ENCODE measurements at regions not wholly inside any gene's neighbourhood (a gene's known extent, or its start where the extent isn't known, plus 50 kb on each side); places are given as distances from the start of the nearest gene placed in this dataset.

DNA sequence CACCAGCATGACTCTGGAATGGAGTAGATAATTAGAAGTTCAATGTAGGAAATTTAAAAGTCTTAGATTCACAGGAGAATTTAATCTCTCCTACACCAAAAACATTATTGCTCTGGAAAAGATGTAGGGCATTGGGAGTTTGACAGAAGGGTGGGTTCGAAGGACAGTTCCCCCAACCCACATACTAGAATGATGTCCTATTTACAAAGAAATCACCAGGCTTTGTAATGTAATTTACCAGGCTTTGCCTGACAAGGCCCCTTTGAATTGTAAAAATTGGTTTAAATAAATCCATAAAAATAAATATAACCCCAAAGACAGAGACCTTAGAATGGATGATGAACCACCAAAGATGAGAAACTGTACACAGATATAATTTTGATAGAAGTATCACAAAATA, 399.2 kb upstream of the GRID2 start:
- H3K36me3 ChIP-seq (ENCODE audit: low read depth), result no peaks in the 10 kb centered on the region
- CTCF ChIA-PET, result no interaction called here
- intact Hi-C loops (cut with micrococcal nuclease; ENCODE audit: unreplicated experiment), result no loop called here

DNA sequence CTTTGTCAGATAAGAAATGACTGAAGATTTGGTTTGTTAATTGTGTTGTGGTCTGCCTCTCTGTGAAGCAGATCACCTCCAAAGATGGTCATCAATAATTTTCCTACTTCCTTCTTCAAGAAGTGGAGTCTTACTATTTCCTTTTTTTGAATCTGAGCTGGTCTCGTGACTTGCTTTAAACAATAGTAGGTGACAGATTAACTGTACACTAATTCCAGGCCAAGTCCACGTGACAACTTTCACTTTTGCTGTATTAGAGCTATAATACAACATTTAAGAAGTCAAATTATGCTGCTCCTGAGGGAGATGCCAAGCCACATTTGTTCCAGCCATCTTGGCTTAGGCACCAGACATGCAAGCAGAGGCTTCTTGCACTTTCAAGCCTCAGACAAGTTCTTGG, 393.8 kb upstream of the GRID2 start:
- no peaks in the 10 kb centered on the region for H3K9me2 ChIP-seq (ENCODE audit: insufficient read depth)
- no peaks in the 10 kb centered on the region for H3K4me1 ChIP-seq (replicated peaks; ENCODE audit: insufficient read depth)
- CTCF ChIA-PET, result no interaction called here
- H3K36me3 ChIP-seq (ENCODE audit: low read depth), result no peaks in the 10 kb centered on the region
- no TSS peak for BruUV-seq (replicated peaks)
- no peak overlapping the region for H3K4me2 ChIP-seq
- no peak for TF ChIP-seq EZH2 (IDR thresholded peaks at IDR 0.05; ENCODE audit: low read depth)
- TF ChIP-seq, protein P1, sequence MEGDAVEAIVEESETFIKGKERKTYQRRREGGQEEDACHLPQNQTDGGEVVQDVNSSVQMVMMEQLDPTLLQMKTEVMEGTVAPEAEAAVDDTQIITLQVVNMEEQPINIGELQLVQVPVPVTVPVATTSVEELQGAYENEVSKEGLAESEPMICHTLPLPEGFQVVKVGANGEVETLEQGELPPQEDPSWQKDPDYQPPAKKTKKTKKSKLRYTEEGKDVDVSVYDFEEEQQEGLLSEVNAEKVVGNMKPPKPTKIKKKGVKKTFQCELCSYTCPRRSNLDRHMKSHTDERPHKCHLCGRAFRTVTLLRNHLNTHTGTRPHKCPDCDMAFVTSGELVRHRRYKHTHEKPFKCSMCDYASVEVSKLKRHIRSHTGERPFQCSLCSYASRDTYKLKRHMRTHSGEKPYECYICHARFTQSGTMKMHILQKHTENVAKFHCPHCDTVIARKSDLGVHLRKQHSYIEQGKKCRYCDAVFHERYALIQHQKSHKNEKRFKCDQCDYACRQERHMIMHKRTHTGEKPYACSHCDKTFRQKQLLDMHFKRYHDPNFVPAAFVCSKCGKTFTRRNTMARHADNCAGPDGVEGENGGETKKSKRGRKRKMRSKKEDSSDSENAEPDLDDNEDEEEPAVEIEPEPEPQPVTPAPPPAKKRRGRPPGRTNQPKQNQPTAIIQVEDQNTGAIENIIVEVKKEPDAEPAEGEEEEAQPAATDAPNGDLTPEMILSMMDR (conservative IDR thresholded peaks at IDR 0.05), result no peak
- H3K79me2 ChIP-seq (ENCODE audit: low read depth), result no peaks in the 10 kb centered on the region
- DNase-seq, result no peak
- no peaks in the 10 kb centered on the region for H3K9me3 ChIP-seq (ENCODE audit: insufficient read depth, low read depth)
- H3K27ac ChIP-seq, result no peak overlapping the region
- intact Hi-C loops (cut with micrococcal nuclease; ENCODE audit: unreplicated experiment), result no loop called here
- no peaks in the 10 kb centered on the region for H3F3A ChIP-seq (ENCODE audit: insufficient read depth, low read depth)
- no peaks in the 10 kb centered on the region for H4K20me1 ChIP-seq (ENCODE audit: insufficient read depth)
- H3K4me3 ChIP-seq, result no peak overlapping the region
- H2AFZ ChIP-seq, result no peak overlapping the region
- no peaks in the 10 kb centered on the region for H3K27me3 ChIP-seq (ENCODE audit: insufficient read depth, low read depth)
- POLR2A ChIA-PET (ENCODE audit: unreplicated experiment), result no interaction called here

More for the DNA sequence above, 399.2 kb upstream of the GRID2 start:
- H2AFZ ChIP-seq, result no peak overlapping the region
- DNase-seq, result no peak
- no peaks in the 10 kb centered on the region for H4K20me1 ChIP-seq (ENCODE audit: insufficient read depth)
- H3K27ac ChIP-seq, result no peak overlapping the region
- POLR2A ChIA-PET (ENCODE audit: unreplicated experiment), result no interaction called here
- no peak overlapping the region for H3K4me2 ChIP-seq
- H3F3A ChIP-seq (ENCODE audit: insufficient read depth, low read depth), result no peaks in the 10 kb centered on the region
- H3K4me1 ChIP-seq (replicated peaks; ENCODE audit: insufficient read depth), result no peaks in the 10 kb centered on the region
- no TSS peak for BruUV-seq (replicated peaks)
- no peak overlapping the region for H3K4me3 ChIP-seq
- no peaks in the 10 kb centered on the region for H3K9me2 ChIP-seq (ENCODE audit: insufficient read depth)
- no peaks in the 10 kb centered on the region for H3K9me3 ChIP-seq (ENCODE audit: insufficient read depth, low read depth)
- no peaks in the 10 kb centered on the region for H3K27me3 ChIP-seq (ENCODE audit: insufficient read depth, low read depth)
- no peaks in the 10 kb centered on the region for H3K79me2 ChIP-seq (ENCODE audit: low read depth)
- TF ChIP-seq EZH2 (IDR thresholded peaks at IDR 0.05; ENCODE audit: low read depth), result no peak
- TF ChIP-seq, protein P1 (conservative IDR thresholded peaks at IDR 0.05), result no peak

DNA sequence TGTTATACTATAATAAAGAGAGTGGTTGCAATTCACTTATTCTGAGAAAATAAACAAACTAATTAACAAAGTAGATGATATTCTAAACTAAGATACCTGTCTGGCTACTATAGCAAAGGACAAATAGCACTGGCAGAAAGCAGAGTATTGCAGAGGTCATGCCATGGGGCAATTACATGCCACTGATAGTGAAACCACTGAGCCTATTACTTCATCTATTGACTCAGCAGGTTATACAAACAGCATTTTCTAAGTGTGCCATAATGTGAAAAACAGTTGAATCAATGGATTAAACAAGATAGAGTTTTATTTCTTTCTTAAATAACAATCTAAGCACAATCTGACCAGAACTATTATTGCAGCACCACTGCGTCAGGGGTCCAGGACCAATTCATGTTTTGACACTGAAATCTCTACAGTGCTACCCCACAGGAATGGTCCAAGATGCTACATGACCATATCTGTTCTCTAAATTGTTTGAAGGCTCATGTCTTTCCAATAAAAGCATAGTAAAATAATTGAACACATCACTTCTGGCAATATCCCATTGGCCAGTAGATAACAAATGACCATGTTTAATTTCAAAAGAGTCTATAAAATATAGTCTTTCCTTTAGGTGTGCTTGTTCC, 389.5 kb upstream of the GRID2 start:
- no peak overlapping the region for H3K4me3 ChIP-seq
- no peaks in the 10 kb centered on the region for H3K9me2 ChIP-seq (ENCODE audit: insufficient read depth)
- no peak overlapping the region for H3K27ac ChIP-seq
- CTCF ChIA-PET, result no interaction called here
- POLR2A ChIA-PET (ENCODE audit: unreplicated experiment), result no interaction called here
- no peak overlapping the region for H2AFZ ChIP-seq
- H4K20me1 ChIP-seq (ENCODE audit: insufficient read depth), result no peaks in the 10 kb centered on the region
- no peak overlapping the region for H3K4me2 ChIP-seq
- H3K27me3 ChIP-seq (ENCODE audit: insufficient read depth, low read depth), result no peaks in the 10 kb centered on the region
- intact Hi-C loops (cut with micrococcal nuclease; ENCODE audit: unreplicated experiment), result no loop called here
- no peaks in the 10 kb centered on the region for H3F3A ChIP-seq (ENCODE audit: insufficient read depth, low read depth)
- no TSS peak for BruUV-seq (replicated peaks)
- no peak for TF ChIP-seq EZH2 (IDR thresholded peaks at IDR 0.05; ENCODE audit: low read depth)
- TF ChIP-seq, protein P1 (conservative IDR thresholded peaks at IDR 0.05), result no peak
- no peaks in the 10 kb centered on the region for H3K79me2 ChIP-seq (ENCODE audit: low read depth)
- no peak for DNase-seq
- no peaks in the 10 kb centered on the region for H3K4me1 ChIP-seq (replicated peaks; ENCODE audit: insufficient read depth)
- H3K36me3 ChIP-seq (ENCODE audit: low read depth), result no peaks in the 10 kb centered on the region
- no peaks in the 10 kb centered on the region for H3K9me3 ChIP-seq (ENCODE audit: insufficient read depth, low read depth)

All from PC-9 (cell line).